OCI-LY3 (cell line): ENCODE measurements at regions not wholly inside any gene's neighbourhood (a gene's known extent, or its start where the extent isn't known, plus 50 kb on each side); places are given as distances from the start of the nearest gene placed in this dataset.

ENCODE experiments used
- H2AFZ ChIP-seq: fragments of 200-600, 300-600 bp; shearing (Covaris generic); 2 replicates; pipeline ENCODE4 v1.6.0; 2014; ENCODE audit warnings: antibody characterized with exemption, low read depth, low read length
- H3K27ac ChIP-seq: fragments of 200-600, 300-600 bp; sonication (generic); 2 replicates; pipeline ENCODE4 v1.5.1; 2014; ENCODE audit warnings: mild to moderate bottlenecking, low read length, moderate library complexity, mixed read lengths
- H3K27me3 ChIP-seq: fragments of 200-600, 300-600 bp; sonication (generic); 2 replicates; pipeline ENCODE4 v1.6.1; 2014; ENCODE audit warnings: low read depth, low read length, mixed read lengths
- H3K36me3 ChIP-seq: fragments of 200-600, 300-600 bp; sonication (generic); replicated peaks from 2 replicates; pipeline ENCODE3; 2014; ENCODE audit warnings: low read depth, low read length, mixed read lengths
- H3K4me1 ChIP-seq: fragments of 300-600, 200-600 bp; sonication (generic); 2 replicates; pipeline ENCODE4 v1.6.1; 2014; ENCODE audit warnings: low read length, mixed read lengths
- H3K4me2 ChIP-seq: fragments of 200-600, 300-600 bp; sonication (generic); 2 replicates; pipeline ENCODE4 v1.6.1; 2014; ENCODE audit warnings: low read length, mixed read lengths
- H3K4me3 ChIP-seq: fragments of 300-600, 200-600 bp; sonication (generic); 2 replicates; pipeline ENCODE4 v1.5.1; 2014; ENCODE audit warnings: antibody characterized with exemption, mild to moderate bottlenecking, low read length, moderate library complexity
- H3K79me2 ChIP-seq: fragments of 300-600, 200-600 bp; shearing (Covaris generic); 2 replicates; pipeline ENCODE4 v1.6.1; 2014; ENCODE audit warnings: mild to moderate bottlenecking, low read length, mixed read lengths
- H3K9ac ChIP-seq: fragments of 300-600, 200-600 bp; shearing (Covaris generic); 2 replicates; pipeline ENCODE4 v1.6.0; 2014; ENCODE audit warnings: mild to moderate bottlenecking, low read length, moderate library complexity
- H3K9me3 ChIP-seq: fragments of 200-600, 300-600 bp; shearing (Covaris generic); 2 replicates; pipeline ENCODE4 v1.6.1; 2014; ENCODE audit warnings: low read length, mixed read lengths; ENCODE audit not compliant: insufficient read depth
- H4K20me1 ChIP-seq: fragments of 200-600, 300-600 bp; sonication (generic); 2 replicates; pipeline ENCODE4 v1.6.1; 2016; ENCODE audit warnings: low read length, mixed read lengths; ENCODE audit not compliant: insufficient read depth
- CTCF ChIP-seq: fragments of 200-600, 300-600 bp; sonication (generic); IDR thresholded peaks from 2 replicates; pipeline ENCODE4 v1.5.1; 2014; ENCODE audit warnings: antibody characterized with exemption, low read length, low read depth
- EZH2phosphoT487 ChIP-seq: fragments of 200-600 bp; shearing (Covaris generic); IDR thresholded peaks from 2 replicates; pipeline ENCODE4 v1.6.1; 2018; ENCODE audit warnings: antibody characterized with exemption, mixed run types, low read depth

GRCh38 chr2:236663287-236664101, 93.9 kb downstream of the ACKR3 start:
- H4K20me1 ChIP-seq = no peaks in the 10 kb centered on the region
- no peaks in the 10 kb centered on the region for H3K36me3 ChIP-seq
- H3K4me1 ChIP-seq = no peaks in the 10 kb centered on the region
- no peak overlapping the region for H3K27ac ChIP-seq
- H3K4me2 ChIP-seq = no peak overlapping the region
- TF ChIP-seq CTCF = no peak
- no peak for TF ChIP-seq EZH2phosphoT487
- no peak overlapping the region for H3K9ac ChIP-seq
- H3K27me3 ChIP-seq = peaks cover 3% of the 10 kb centered on the region; the same call in 1 of the 2 replicates
- no peaks in the 10 kb centered on the region for H3K79me2 ChIP-seq
- H3K9me3 ChIP-seq = no peaks in the 10 kb centered on the region
- H3K4me3 ChIP-seq = no peak overlapping the region
- H2AFZ ChIP-seq = no peak overlapping the region

GRCh38 chr2:236664136-236664535, 94.5 kb downstream of the ACKR3 start:
- Histone ChIP-seq H4K20me1 (no peaks in the 10 kb centered on the region), H3K4me1 (no peaks in the 10 kb centered on the region), H3K9me3 (no peaks in the 10 kb centered on the region), H3K4me2 (no peak overlapping the region), H3K4me3 (no peak overlapping the region), H3K27me3 (peaks cover 3% of the 10 kb centered on the region; the same call in 1 of the 2 replicates), H3K27ac (no peak overlapping the region), H2AFZ (no peak overlapping the region), H3K79me2 (no peaks in the 10 kb centered on the region), H3K36me3 (no peaks in the 10 kb centered on the region), H3K9ac (no peak overlapping the region)
- TF ChIP-seq EZH2phosphoT487 (no peak), CTCF (no peak)

- Histone ChIP-seq H4K20me1 (no peaks in the 10 kb centered on the region), H3K79me2 (no peaks in the 10 kb centered on the region), H3K4me1 (no peaks in the 10 kb centered on the region), H3K4me3 (no peak overlapping the region), H3K36me3 (no peaks in the 10 kb centered on the region), H3K9me3 (no peaks in the 10 kb centered on the region), H3K27me3 (peaks cover 3% of the 10 kb centered on the region; the same call in 1 of the 2 replicates), H3K4me2 (no peak overlapping the region), H3K9ac (no peak overlapping the region), H3K27ac (no peak overlapping the region), H2AFZ (no peak overlapping the region)
- TF ChIP-seq EZH2phosphoT487 = no peak
- no peak for TF ChIP-seq CTCF
These were observed 95.5 kb downstream of the ACKR3 start for GRCh38 chr2:236665101-236665500.

- H3K27me3 ChIP-seq = peaks cover 3% of the 10 kb centered on the region; the same call in 1 of the 2 replicates
- TF ChIP-seq CTCF = no peak
- TF ChIP-seq EZH2phosphoT487 = no peak
- H3K9ac ChIP-seq = no peak overlapping the region
- H3K4me2 ChIP-seq = no peak overlapping the region
- no peak overlapping the region for H3K27ac ChIP-seq
- no peaks in the 10 kb centered on the region for H3K4me1 ChIP-seq
- H2AFZ ChIP-seq = no peak overlapping the region
- no peaks in the 10 kb centered on the region for H3K79me2 ChIP-seq
- H3K36me3 ChIP-seq = no peaks in the 10 kb centered on the region
- H4K20me1 ChIP-seq = no peaks in the 10 kb centered on the region
- no peak overlapping the region for H3K4me3 ChIP-seq
- H3K9me3 ChIP-seq = no peaks in the 10 kb centered on the region
These were observed 96.0 kb downstream of the ACKR3 start for GRCh38 chr2:236665572-236666118.
